GM08714 (cell line): ENCODE measurements at regions not wholly inside any gene's neighbourhood (a gene's known extent, or its start where the extent isn't known, plus 50 kb on each side); places are given as distances from the start of the nearest gene placed in this dataset.

Experiments
- H3K4me3 ChIP-seq: fragments of 200-500 bp; sonication (Bioruptor generic); 2 replicates; pipeline ENCODE4 v1.5.1; 2014; ENCODE audit warnings: mild to moderate bottlenecking, low read length, inconsistent platforms
- ZNF274 ChIP-seq: IDR thresholded peaks from 2 replicates; pipeline ENCODE4 v1.6.1; 2012; ENCODE audit warnings: mild to moderate bottlenecking, low read depth, low read length

DNA sequence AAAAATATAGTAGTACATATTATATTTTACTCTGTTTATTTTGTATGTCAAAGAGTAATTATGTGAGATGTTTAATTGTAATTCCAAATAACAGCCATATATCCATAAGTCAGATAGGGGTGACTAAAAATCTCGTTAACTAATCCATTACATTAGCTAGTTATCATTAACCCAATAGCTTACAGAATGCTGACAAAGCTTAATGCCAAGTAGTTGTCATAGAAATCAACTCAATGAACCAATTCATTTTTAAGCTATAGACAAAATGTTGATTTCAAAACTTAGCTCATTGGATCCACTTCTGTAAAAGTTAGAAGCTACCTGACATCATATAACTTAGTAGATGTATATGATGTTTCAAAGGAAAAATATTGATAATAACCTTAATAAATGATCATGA, 206.7 kb upstream of the SLITRK1 start:
- no peak overlapping the region for H3K4me3 ChIP-seq
- no peak for TF ChIP-seq ZNF274

DNA sequence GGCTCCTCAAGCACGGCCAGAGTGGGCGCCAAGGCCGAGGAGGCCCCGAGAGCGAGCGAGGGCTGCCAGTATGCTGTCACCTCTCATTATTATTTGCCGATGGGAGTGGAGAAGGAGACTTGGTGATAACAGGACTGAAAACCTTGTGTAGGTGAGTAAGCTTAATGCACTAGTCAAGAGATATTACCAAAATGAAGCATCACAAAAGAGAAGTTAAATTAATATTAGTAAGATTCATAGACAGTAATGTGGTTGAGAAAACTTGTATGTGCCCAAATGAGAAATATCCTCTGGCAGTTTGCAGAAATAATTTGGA, 204.5 kb upstream of the SLITRK1 start:
- peak overlapping the region; percentile 93 for H3K4me3 ChIP-seq
- no peak for TF ChIP-seq ZNF274

DNA sequence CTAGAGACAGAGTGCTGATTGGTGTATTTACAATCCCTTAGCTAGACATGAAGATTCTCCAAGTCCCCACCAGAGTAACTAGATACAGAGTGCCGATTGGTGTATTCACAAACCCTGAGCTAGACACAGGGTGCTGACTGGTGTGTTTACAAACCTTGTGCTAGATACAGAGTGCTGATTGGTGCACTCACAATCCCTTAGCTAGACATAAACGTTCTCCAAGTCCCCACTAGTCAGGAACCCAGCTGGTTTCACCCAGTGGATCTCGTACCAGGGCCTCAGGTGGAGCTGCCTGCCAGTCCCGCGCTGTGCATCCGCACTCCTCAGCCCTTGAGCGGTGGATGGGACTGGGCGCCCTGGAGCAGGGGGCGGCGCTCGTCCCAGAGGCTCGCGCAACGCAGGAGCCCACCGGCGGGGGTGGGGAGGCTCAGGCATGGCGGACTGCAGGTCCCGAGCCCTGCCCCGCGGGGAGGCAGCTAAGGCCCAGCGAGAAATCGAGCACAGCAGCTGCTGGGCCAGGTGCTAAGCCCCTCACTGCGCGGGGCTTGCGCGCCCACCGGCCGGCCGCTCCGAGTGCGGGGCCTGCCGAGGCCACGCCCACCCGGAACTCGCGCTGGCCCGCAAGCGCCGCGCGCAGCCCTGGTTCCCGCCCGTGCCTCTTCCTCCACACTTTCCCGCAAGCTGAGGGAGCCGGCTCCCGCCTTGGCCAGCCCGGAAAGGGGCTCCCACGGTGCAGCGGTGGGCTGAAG, 204.0 kb upstream of the SLITRK1 start:
- peak overlapping the region; percentile 93 for H3K4me3 ChIP-seq

DNA sequence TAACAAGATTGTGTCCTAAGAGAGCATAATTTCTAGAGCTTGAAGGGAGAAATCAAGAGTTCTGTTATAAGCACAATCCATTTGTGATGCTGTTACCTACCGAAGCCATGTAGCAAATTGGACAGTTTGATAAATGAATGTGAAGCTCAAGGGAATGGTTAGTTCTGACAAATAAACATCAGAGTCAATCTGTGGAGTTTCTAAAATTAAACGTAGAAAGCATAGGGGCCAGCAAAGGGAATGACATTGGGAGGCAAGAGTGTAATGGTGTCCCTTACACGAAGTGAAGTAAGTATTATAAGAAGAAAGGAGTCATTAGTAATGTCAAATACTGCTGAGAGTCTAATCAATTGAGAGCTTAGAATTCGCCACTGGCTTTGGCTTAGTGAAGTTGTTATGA, 200.2 kb upstream of the SLITRK1 start:
- no peak for TF ChIP-seq ZNF274

DNA sequence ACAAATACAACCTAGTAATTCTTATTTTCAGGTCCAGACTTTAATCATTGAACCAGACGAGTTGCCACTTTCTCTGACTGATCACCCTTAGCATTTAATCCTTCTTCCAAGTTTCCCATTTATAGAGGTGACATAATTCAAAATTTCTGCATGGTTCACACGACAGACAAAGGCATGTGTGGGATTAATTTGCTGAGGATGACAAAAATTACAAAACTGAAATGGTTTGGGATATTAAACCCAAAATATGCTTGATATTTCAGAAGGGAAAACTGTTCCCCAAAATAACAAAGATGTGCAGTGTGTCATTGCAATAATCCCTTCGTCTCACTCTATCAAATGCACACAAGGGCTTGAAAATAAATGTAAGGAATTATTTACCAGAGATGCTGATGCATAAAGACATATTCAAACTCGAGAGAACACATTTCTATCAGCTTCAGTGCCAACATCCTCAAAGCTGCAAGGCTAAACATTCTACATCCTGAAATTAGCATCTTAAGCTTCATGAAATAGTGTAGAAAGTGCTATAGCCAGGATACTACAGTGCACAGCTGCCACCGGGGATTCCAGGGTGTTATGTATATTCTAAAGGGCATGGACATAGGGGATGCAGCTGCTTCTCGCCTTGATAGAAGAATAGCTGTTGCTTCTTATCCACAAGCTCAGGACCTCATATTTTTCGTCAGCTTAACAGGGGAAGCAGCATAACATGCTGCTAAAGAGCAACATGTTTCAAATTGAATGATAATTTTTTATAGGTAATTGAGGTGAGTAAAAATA, 198.7 kb upstream of the SLITRK1 start:
- no peak for TF ChIP-seq ZNF274

More for the DNA sequence above, 200.2 kb upstream of the SLITRK1 start:
- no peak overlapping the region for H3K4me3 ChIP-seq

DNA sequence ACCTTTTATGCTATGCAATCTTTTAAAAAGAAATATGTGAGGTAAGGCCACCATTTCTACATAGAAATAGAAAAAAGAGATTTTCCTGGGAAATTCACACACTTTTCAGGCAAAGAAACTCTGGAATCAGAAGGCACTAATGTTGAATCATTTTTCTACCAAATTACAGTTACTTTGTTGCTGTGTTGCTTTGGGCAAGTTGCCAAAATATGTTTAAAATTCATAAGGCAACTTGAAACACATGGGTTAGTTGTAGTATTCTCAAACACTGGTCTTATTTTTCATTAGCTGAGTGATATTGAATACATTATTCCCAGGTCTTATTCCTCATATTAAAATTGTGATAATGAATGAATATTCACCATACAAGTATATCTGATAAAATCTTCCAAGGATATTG, 195.0 kb upstream of the SLITRK1 start:
- no peak for TF ChIP-seq ZNF274
- no peak overlapping the region for H3K4me3 ChIP-seq

More for the DNA sequence above, 198.7 kb upstream of the SLITRK1 start:
- H3K4me3 ChIP-seq = no peak overlapping the region

DNA sequence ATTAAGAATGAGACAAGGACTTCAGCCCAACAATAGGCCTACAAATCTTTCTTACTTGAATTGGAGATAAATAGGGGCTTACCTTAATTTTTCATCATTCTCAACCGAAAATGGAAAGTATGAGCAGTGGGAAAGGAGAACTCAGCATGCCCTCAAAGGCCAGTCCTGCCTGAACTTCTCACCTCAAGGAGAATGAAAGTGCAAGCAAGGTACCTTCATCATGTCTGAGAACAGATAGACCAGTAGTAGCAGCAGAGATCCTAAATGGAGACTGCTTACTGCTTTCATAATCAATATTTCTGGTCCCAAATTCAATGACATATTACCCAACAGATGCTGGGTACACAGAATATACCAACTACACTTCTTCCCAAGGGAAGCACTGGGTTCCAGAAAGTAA, 194.0 kb upstream of the SLITRK1 start:
- H3K4me3 ChIP-seq = no peak overlapping the region
- TF ChIP-seq ZNF274 = no peak

DNA sequence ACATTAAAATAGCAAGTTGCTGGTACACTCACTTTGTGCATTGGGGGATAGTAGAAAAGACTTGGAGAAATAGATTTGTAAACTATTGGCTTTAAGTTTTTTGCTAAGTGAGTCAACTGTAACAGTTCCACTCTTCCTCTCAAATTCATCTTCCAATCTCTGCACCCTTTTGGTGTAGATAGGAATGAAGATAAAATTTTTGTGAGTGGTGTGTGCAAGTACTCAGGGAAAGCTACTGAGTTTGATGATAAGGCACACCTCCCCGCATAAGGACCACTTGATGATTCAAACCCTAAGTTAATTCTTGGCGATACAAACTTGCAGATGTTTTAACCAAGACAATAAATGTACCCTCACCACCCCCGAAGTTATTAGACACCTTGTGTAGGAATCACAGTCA, 168.3 kb upstream of the SLITRK1 start:
- TF ChIP-seq ZNF274 = no peak
- H3K4me3 ChIP-seq = no peak overlapping the region

DNA sequence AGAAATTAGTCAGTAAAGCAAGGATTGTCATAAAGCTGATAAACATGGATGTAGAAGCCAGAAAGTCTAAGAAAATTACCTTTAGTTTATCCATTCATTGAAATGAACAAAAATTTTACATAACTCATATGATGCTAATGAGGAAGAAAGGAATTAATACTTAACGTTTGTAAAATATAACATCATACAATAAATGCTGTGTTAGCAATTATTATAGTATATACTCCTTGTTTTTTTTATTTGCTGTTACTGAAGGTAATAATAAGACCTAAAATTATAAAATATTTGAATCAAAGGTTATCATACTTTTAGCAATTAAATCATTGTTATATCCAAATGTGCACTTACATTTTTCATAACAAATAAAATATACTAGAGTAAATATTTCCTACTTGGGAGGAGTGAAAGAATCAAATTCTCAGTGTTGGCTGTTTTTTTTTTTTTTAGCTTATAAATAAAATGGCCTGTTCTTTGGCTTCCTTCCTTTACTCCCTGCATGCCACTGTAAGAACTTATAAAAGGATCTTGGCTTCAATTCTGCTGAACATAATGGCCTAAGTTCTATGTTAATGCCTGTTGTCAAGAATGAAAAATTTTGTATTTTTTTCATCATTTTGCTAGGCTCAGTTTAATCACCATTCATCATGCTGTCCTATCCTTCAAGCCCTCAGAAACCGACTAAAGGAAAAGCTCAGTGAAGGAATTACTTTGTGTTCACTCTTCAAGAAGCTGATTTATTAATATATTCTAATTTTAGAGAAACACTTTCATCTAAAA, 167.4 kb upstream of the SLITRK1 start:
- H3K4me3 ChIP-seq = no peak overlapping the region
- TF ChIP-seq ZNF274 = no peak

DNA sequence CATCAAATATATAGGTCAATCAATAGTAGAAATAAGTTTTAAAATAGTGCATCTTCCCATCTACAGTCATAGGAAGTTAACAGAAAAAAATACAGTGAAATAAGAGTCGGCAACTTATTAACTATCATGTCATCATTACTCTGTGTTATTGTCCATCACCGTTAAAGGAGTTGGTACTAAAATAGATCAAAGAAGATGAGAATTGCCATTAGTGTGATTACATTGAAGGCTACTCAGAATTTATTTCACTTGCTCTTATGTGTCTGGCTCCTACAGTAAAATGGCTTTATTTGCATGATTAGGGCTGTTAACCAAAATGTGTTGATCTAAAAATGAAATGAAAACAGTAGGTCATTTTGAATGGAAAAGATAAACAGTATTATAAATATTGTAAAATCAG, 162.5 kb upstream of the SLITRK1 start:
- no peak for TF ChIP-seq ZNF274

DNA sequence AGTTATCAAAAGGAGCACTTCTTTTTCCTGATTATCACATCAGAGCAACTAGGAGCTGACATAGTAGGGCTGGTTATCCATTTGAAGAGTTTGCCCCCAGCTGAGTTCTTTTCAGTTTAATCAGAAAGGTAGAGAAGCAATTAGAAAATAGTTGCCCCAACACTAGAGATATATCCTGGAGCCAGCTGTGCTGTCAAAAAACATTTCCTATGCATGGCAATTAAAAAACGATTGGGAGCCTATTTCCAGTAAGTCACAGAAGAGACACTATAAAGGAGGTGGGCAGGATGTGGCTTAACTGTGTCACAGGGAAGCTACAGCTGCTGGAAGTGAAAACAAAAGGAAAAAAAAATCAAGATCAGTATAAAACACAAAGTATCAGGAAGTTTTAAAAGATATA, 155.7 kb upstream of the SLITRK1 start:
- no peak overlapping the region for H3K4me3 ChIP-seq
- TF ChIP-seq ZNF274 = no peak

More for the DNA sequence above, 162.5 kb upstream of the SLITRK1 start:
- no peak overlapping the region for H3K4me3 ChIP-seq

- H3K4me3 ChIP-seq = no peak overlapping the region
- no peak for TF ChIP-seq ZNF274
Measured at GRCh38 chr13:84032116-84032515, 149.8 kb upstream of the SLITRK1 start.

DNA sequence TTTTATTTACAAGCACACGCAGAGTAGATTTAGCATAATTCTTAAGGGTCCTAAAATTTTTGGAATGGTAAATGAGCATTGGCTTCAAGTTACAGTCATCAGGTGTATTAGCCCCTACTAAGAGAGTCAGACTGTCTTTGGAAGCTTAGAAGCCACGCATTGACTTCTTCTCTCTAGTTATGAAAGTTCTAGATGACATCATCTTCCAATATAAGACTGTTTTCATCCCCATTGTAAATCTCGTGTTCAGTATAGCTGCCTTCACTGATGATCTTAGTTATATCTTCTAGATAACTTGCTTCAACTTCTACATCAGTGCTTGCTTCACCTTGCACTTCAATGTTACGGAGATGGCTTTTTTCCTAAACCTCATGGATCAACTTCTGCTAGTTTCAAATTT, 148.8 kb upstream of the SLITRK1 start:
- TF ChIP-seq ZNF274 = no peak
- H3K4me3 ChIP-seq = no peak overlapping the region

DNA sequence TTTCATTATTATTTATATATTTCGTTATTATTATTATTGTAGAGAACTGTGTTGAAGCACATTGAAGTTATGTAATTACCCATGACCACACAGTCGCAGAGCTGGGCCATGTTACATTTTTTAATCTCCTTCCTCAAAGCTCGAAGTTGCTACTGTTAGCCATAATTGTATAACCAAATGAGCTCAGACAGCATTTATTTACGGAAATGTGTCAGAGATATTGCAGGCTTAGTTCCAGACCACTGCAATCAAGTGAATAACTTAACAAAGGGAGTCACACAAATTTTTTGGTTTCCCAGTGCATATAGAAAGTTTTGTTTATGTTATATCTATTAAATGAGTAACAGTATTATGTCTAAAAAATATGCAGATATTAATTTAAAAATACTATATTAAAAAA, 147.1 kb upstream of the SLITRK1 start:
- no peak for TF ChIP-seq ZNF274
- H3K4me3 ChIP-seq = no peak overlapping the region

GRCh38 chr13:84025824-84026223, 143.6 kb upstream of the SLITRK1 start:
- H3K4me3 ChIP-seq = no peak overlapping the region

DNA sequence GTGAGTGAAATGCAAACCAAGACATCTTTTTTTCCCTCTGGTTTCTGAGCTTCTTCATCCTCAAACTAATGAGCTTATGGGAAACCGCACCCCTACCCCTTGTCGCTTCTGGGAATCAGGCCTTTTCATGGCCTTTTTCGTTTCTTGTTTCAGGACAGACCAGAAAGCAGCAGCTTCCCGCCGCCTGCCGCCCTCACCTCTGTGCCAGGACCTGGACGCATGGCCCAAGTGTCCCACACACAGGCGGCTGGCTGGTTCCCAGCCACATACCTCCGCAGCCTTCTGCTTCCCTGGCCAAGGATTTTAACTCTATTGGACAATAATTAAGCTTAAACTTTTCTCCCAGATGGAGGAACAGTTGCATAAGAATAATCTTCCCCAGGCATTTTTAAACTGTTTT, 114.1 kb upstream of the SLITRK1 start:
- H3K4me3 ChIP-seq = no peak overlapping the region
- TF ChIP-seq ZNF274 = no peak

More at GRCh38 chr13:84025824-84026223, 143.6 kb upstream of the SLITRK1 start:
- no peak for TF ChIP-seq ZNF274
